DOHH2 (cell line): ENCODE measurements at regions not wholly inside any gene's neighbourhood (a gene's known extent, or its start where the extent isn't known, plus 50 kb on each side); places are given as distances from the start of the nearest gene placed in this dataset.

Experiments used
- H3F3A ChIP-seq: fragments of 200-600 bp; sonication (generic), shearing (Covaris generic); 2 replicates; pipeline ENCODE4 v1.6.0; 2016; ENCODE audit warnings: antibody characterized with exemption, mild to moderate bottlenecking; ENCODE audit not compliant: control insufficient read depth, insufficient read depth
- H3K27ac ChIP-seq: fragments of 200-600 bp; sonication (generic); 2 replicates; pipeline ENCODE4 v1.5.1; 2014; ENCODE audit warnings: low read depth, mild to moderate bottlenecking, low read length, moderate library complexity
- H3K27me3 ChIP-seq: fragments of 200-600 bp; sonication (generic); 2 replicates; pipeline ENCODE4 v1.6.1; 2014; ENCODE audit warnings: mild to moderate bottlenecking, low read length, mixed read lengths; ENCODE audit not compliant: control insufficient read depth
- H3K36me3 ChIP-seq: fragments of 200-600 bp; sonication (generic); 2 replicates; pipeline ENCODE4 v1.6.1; 2014; ENCODE audit warnings: mild to moderate bottlenecking, low read length, moderate library complexity, mixed read lengths; ENCODE audit not compliant: control insufficient read depth
- H3K4me1 ChIP-seq: fragments of 200-600 bp; sonication (generic); 2 replicates; pipeline ENCODE4 v1.6.1; 2014; ENCODE audit warnings: mild to moderate bottlenecking, low read length, mixed read lengths; ENCODE audit not compliant: control insufficient read depth
- H3K4me2 ChIP-seq: fragments of 200-600 bp; sonication (generic); 2 replicates; pipeline ENCODE4 v1.6.0; 2014; ENCODE audit warnings: mild to moderate bottlenecking, low read length, moderate library complexity
- H3K4me3 ChIP-seq: fragments of 200-600 bp; sonication (generic); 2 replicates; pipeline ENCODE4 v1.5.1; 2014; ENCODE audit warnings: mild to moderate bottlenecking, low read length, mixed read lengths
- H3K79me2 ChIP-seq: fragments of 200-600 bp; sonication (generic); 2 replicates; pipeline ENCODE4 v1.6.1; 2014; ENCODE audit warnings: mild to moderate bottlenecking, low read length, mixed read lengths; ENCODE audit not compliant: control insufficient read depth
- H3K9me2 ChIP-seq: fragments of 200-600 bp; sonication (generic); replicated peaks from 2 replicates; pipeline ENCODE4 v1.6.1; 2014; ENCODE audit warnings: mild to moderate bottlenecking, low read length, mixed read lengths; ENCODE audit not compliant: control insufficient read depth
- H3K9me3 ChIP-seq: fragments of 200-600 bp; sonication (generic); 2 replicates; pipeline ENCODE4 v1.6.1; 2014; ENCODE audit warnings: antibody characterized with exemption, low read length, mixed read lengths; ENCODE audit not compliant: control insufficient read depth, insufficient read depth
- H4K20me1 ChIP-seq: fragments of 200-600 bp; sonication (generic); 2 replicates; pipeline ENCODE4 v1.6.0; 2014; ENCODE audit warnings: low read depth, mild to moderate bottlenecking, antibody characterized with exemption, low read length, moderate library complexity; ENCODE audit not compliant: control insufficient read depth, insufficient read depth
- EZH2phosphoT487 ChIP-seq: fragments of 200-600 bp; sonication (generic); IDR thresholded peaks from 2 replicates; pipeline ENCODE4 v1.6.1; 2017; ENCODE audit warnings: borderline replicate concordance, mild to moderate bottlenecking, antibody characterized with exemption, low read length, moderate library complexity, mixed read lengths
- TF ChIP-seq, protein P1 (sequence below): fragments of 200-600 bp; sonication (generic); IDR thresholded peaks from one replicate; pipeline ENCODE4 v1.5.1; 2014; ENCODE audit warnings: antibody characterized with exemption, mild to moderate bottlenecking, low read depth, low read length; ENCODE audit not compliant: poor library complexity, severe bottlenecking

DNA sequence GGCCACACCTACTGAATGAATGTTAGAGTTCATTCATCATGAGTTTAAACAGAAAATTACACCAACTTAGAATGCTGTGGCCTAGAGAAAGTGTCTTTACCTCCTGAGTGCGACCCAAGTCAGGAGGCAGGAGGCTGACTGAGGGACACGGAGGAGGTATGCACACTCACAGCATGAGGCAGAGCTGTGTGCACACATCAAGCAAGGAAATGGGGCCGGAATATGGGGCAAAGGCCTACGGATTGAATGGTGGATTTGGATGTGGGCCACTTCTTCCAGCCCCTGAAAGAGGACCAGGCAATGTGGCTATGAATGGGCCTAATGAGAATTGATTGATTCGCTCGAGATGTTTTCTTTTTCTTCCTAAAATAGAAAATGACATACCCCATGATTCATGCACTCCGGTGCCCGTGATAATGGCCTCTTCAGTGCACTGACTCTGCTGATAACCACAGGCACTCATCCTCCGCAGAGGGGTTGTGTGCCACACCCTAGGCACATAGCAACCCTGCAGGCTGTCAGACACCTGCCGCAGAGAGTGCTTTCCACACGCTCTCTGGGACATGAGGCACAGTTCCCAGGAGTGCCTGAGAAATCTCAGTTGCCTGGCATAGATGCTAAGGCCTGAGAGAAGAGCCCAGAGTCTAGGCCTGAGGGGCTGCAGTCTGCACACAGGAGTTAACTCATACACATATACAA is 155.5 kb downstream of the GLUL start:
- Histone ChIP-seq H3K27ac (no peak overlapping the region), H3K79me2 (no peaks in the 10 kb centered on the region), H3F3A (no peaks in the 10 kb centered on the region), H3K9me3 (no peaks in the 10 kb centered on the region), H3K4me3 (no peak overlapping the region), H4K20me1 (no peaks in the 10 kb centered on the region), H3K36me3 (no peaks in the 10 kb centered on the region), H3K9me2 (no peaks in the 10 kb centered on the region), H3K27me3 (no peaks in the 10 kb centered on the region; the same call in 1 of the 2 replicates), H3K4me1 (no peaks in the 10 kb centered on the region), H3K4me2 (no peak overlapping the region)
- no peak for TF ChIP-seq EZH2phosphoT487
- TF ChIP-seq, protein P1, sequence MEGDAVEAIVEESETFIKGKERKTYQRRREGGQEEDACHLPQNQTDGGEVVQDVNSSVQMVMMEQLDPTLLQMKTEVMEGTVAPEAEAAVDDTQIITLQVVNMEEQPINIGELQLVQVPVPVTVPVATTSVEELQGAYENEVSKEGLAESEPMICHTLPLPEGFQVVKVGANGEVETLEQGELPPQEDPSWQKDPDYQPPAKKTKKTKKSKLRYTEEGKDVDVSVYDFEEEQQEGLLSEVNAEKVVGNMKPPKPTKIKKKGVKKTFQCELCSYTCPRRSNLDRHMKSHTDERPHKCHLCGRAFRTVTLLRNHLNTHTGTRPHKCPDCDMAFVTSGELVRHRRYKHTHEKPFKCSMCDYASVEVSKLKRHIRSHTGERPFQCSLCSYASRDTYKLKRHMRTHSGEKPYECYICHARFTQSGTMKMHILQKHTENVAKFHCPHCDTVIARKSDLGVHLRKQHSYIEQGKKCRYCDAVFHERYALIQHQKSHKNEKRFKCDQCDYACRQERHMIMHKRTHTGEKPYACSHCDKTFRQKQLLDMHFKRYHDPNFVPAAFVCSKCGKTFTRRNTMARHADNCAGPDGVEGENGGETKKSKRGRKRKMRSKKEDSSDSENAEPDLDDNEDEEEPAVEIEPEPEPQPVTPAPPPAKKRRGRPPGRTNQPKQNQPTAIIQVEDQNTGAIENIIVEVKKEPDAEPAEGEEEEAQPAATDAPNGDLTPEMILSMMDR = no peak

DNA sequence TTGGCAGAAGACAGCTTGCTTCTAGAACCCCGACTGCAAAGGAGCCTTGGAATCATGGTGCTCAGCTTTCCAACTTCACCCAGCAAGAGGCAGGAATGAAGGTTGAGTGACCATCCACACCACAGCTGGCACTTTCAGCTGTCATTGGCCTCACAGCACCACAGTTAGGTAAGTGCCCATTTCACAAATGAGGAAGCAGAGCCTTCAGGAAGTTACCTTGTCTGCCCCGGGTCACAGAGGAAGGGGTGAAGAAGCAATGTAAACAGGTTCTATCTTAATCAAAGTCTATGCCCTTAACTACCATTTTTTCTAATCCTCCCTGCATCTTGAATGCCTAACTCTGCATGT is 156.0 kb downstream of the GLUL start:
- Histone ChIP-seq H3K9me3 (no peaks in the 10 kb centered on the region), H3K27me3 (no peaks in the 10 kb centered on the region; the same call in 1 of the 2 replicates), H3F3A (no peaks in the 10 kb centered on the region), H3K4me1 (no peaks in the 10 kb centered on the region), H4K20me1 (no peaks in the 10 kb centered on the region), H3K4me2 (no peak overlapping the region), H3K4me3 (no peak overlapping the region), H3K27ac (no peak overlapping the region), H3K36me3 (no peaks in the 10 kb centered on the region), H3K79me2 (no peaks in the 10 kb centered on the region), H3K9me2 (no peaks in the 10 kb centered on the region)
- no peak for TF ChIP-seq EZH2phosphoT487
- TF ChIP-seq, protein P1 = no peak

DNA sequence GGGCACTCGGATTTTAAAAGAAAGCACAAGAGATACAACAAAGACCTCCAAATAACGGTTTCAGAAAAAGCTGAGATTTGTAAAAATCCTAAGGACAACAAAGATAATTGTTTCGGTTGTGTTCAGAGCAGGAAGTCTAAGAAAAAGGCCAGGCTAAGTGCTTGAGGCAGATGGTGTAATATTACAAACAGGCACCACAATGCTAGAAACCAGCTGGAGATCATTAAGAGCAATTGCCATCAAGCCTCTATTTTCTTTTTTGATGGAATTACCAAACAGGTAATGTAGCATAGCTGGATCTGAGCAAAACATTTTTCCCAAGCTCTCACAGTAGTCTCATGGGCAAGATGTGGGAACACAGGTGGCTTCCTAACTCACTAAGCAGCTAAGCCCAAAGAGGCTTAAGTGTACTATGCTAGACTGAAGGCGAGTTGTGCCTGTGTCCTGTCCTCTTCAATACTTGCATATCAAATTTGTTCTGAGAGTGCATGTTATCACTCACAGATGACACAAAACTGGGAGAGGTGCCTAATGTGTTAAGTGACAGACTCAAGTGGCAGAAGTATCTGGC is 161.6 kb downstream of the GLUL start:
- Histone ChIP-seq H3K4me2 (no peak overlapping the region), H3K9me3 (no peaks in the 10 kb centered on the region), H3K27ac (no peak overlapping the region), H3K4me3 (no peak overlapping the region), H3K9me2 (no peaks in the 10 kb centered on the region), H3K79me2 (no peaks in the 10 kb centered on the region), H3F3A (no peaks in the 10 kb centered on the region), H3K36me3 (no peaks in the 10 kb centered on the region), H3K4me1 (no peaks in the 10 kb centered on the region), H4K20me1 (no peaks in the 10 kb centered on the region), H3K27me3 (no peaks in the 10 kb centered on the region)
- TF ChIP-seq, protein P1 = no peak
- TF ChIP-seq EZH2phosphoT487 = no peak
